ENCODE measurements at regions not wholly inside any gene's neighbourhood (a gene's known extent, or its start where the extent isn't known, plus 50 kb on each side); places are given as distances from the start of the nearest gene placed in this dataset.
"Not testable (repeated sequence)": the region's sequence is repeated elsewhere in the genome, so short reads cannot be mapped to it uniquely, and the experiment has no call there.

GRCh38 chr7:142483659-142484317 lies 225.9 kb upstream of the PRSS58 start:
- no peak for DNase-seq (ENCODE audit: low read depth, low spot score)
- H3K27ac ChIP-seq = no peak overlapping the region

- no peak for DNase-seq (ENCODE audit: low read depth, low spot score)
- no peak overlapping the region for H3K27ac ChIP-seq
These were observed 225.2 kb upstream of the PRSS58 start for GRCh38 chr7:142482891-142483658.

- H3K27ac ChIP-seq = no peak overlapping the region
- DNase-seq (ENCODE audit: low read depth, low spot score) = no peak
These were observed 223.7 kb upstream of the PRSS58 start for GRCh38 chr7:142481548-142481947.

- no peak overlapping the region for H3K27ac ChIP-seq
- DNase-seq (ENCODE audit: low read depth, low spot score) = no peak
These were observed 220.8 kb upstream of the PRSS58 start for GRCh38 chr7:142478479-142479220.

GRCh38 chr7:142477801-142478200 lies 219.9 kb upstream of the PRSS58 start:
- H3K27ac ChIP-seq = not testable (repeated sequence)

GRCh38 chr7:142477079-142477651 lies 219.3 kb upstream of the PRSS58 start:
- no peak for DNase-seq (ENCODE audit: low read depth, low spot score)
- H3K27ac ChIP-seq = no peak overlapping the region

More at GRCh38 chr7:142477801-142478200, 219.9 kb upstream of the PRSS58 start:
- DNase-seq (ENCODE audit: low read depth, low spot score) = not testable (repeated sequence)

- H3K27ac ChIP-seq = no peak overlapping the region
- DNase-seq (ENCODE audit: low read depth, low spot score) = no peak
These were observed 218.2 kb upstream of the PRSS58 start for GRCh38 chr7:142476077-142476476.

- no peak overlapping the region for H3K27ac ChIP-seq
- no peak for DNase-seq (ENCODE audit: low read depth, low spot score)
These were observed 214.0 kb upstream of the PRSS58 start for GRCh38 chr7:142471820-142472219.

- H3K27ac ChIP-seq = no peak overlapping the region
- DNase-seq (ENCODE audit: low read depth, low spot score) = no peak
These were observed 212.6 kb upstream of the PRSS58 start for GRCh38 chr7:142470544-142470830.

GRCh38 chr7:142469696-142470543 lies 212.1 kb upstream of the PRSS58 start:
- H3K27ac ChIP-seq = no peak overlapping the region
- DNase-seq (ENCODE audit: low read depth, low spot score) = no peak

- no peak for DNase-seq (ENCODE audit: low read depth, low spot score)
- no peak overlapping the region for H3K27ac ChIP-seq
These were observed 211.2 kb upstream of the PRSS58 start for GRCh38 chr7:142468871-142469665.

GRCh38 chr7:142467056-142467655 lies 209.3 kb upstream of the PRSS58 start:
- not testable (repeated sequence) for H3K27ac ChIP-seq; DNase-seq (ENCODE audit: low read depth, low spot score)

- H3K27ac ChIP-seq = no peak overlapping the region
- DNase-seq (ENCODE audit: low read depth, low spot score) = no peak
These were observed 205.6 kb upstream of the PRSS58 start for GRCh38 chr7:142463401-142463850.

- H3K27ac ChIP-seq = peak overlapping the region; percentile 4
- no peak for DNase-seq (ENCODE audit: low read depth, low spot score)
These were observed 203.6 kb upstream of the PRSS58 start for GRCh38 chr7:142461437-142461836.

- H3K27ac ChIP-seq = no peak overlapping the region
- no peak for DNase-seq (ENCODE audit: low read depth, low spot score)
These were observed 202.7 kb upstream of the PRSS58 start for GRCh38 chr7:142460402-142461117.

- DNase-seq (ENCODE audit: low read depth, low spot score) = no peak
- no peak overlapping the region for H3K27ac ChIP-seq
These were observed 201.7 kb upstream of the PRSS58 start for GRCh38 chr7:142459551-142459963.

- DNase-seq (ENCODE audit: low read depth, low spot score) = no peak
- no peak overlapping the region for H3K27ac ChIP-seq
These were observed 199.4 kb upstream of the PRSS58 start for GRCh38 chr7:142457146-142457703.

GRCh38 chr7:142455392-142455791 lies 197.5 kb upstream of the PRSS58 start:
- H3K27ac ChIP-seq = no peak overlapping the region
- DNase-seq (ENCODE audit: low read depth, low spot score) = no peak

All from epithelial cell of prostate (primary cell).